HG03025 (cell line): ENCODE measurements at regions not wholly inside any gene's neighbourhood (a gene's known extent, or its start where the extent isn't known, plus 50 kb on each side); places are given as distances from the start of the nearest gene placed in this dataset.
A peak's percentile ranks its signal among the peaks of the same experiment; 100 is the strongest.

ENCODE experiments used
- ATAC-seq: cut with Tn5 transposase; IDR thresholded peaks from one replicate; pipeline ENCODE4 v1.9.1; 2021; ENCODE audit warnings: mild to moderate bottlenecking, moderate library complexity; ENCODE audit not compliant: unreplicated experiment, low FRiP score

DNA sequence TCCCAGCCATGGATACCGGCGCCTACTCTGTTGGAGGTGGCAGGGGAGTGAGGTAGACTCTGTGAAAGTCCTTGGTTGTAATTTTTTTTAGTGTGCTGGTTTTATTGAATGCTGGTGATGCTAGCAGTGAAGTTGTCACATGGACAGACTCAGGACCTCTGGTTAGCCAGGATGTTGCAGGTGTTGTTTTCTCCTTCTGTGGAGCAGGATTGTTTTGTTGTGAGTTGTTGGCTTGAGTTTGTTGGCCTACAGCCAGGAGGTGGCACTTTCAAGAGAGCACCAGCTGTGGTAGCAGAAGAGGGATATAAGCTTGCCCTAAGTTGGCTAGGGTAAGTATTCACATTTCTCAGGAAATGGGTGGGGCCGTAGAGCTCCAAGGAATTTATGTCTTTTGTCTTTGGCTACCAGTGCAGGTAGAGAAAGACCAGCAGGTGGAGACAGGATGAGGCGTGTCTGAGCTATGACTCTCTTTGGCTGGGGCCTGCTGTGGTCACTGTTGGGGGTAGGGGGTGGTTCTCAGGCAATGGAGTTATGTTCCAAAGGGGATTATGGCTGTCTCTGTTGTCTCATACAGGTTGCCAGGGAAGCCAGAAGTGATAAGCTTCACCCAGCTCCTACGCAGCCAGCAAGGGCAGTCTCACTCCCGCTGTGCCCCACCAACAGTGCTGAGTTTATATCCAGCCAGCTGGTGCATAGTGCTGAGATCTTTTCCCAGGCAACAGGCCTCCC is 248.7 kb downstream of the TAF11L14 start:
- ATAC-seq: no peak

DNA sequence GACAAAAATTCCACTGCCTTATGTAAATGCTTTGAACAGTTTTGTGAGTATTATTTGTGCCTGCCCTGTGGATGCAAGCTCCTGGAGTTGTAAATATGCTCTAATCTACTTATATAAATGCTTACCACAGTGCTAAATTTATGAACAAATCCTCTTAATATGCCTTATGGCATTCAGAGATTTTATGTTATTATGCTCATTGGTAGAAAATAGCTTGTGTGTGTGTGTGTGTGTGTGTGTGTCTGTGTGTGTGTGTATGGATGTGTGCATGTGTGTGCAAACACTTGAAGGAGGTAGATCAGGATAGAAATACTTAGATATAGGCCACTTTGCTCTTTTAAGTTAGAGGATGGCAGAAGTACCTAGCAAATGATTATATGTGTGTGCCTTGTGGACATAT is 253.9 kb downstream of the TAF11L14 start:
- no peak for ATAC-seq

DNA sequence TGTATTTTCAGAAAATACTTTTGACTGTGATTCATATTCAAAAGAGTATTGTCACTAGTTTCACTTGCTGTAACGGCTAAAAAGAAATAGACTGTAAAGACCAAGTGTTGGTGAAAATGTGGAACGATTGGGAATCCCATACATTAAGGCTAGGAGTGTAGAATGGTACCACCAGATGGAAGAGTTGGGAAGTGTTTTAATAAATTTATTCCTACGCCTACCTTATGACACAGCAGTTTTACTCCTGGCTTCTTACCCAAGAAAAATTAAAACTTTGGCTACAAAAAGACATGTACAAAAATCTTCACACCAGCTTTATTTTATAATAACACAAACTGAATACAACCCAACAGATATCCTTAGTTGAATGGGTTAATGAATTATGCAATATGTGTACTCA is 256.2 kb downstream of the TAF11L14 start:
- ATAC-seq: no peak

DNA sequence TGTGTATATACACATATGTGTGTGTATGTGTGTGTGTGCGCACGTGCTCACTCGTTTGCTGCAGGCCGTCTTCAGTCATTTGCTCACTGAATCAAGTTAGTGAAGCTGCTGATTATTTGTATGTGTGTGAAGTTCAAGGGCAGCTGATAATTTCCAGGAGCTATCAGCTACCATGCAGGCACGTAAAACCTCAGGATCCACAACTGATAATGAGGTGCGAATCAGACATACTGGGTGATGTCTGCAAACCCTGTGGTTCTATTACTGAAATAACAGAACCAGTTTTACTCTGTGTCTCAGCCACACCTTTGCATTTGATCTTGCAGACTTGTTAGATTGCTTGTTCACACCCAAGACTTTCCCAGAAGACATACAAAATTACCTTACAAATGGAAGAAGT is 257.6 kb downstream of the TAF11L14 start:
- no peak for ATAC-seq

DNA sequence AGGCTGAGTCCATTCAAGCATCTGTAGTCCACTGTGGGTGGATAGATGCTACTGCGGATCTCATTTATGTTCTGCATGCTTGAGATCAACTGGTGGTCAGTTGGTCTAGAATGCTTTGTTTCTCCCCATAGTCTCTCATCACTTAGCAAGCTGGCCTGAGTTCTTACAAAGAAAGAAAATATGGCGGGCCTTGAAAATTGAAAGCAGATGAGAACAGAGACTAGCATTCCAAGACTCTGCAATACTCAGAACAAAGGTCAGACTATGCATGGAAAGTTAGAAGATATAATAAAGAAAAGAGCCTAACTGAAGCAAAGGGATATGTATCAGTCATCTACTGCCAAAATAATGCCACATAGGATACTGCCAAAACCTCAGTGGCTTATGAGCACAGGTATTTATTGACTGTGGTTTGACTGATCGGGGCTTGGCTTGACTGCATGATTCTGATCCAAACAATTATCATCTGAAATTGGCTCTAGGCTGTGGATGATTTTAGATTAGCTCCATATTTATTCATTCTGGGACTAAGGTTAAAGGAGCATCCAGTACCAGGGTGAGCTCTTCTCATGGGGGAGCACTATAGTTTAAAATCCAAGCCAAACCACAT is 258.9 kb downstream of the TAF11L14 start:
- no peak for ATAC-seq

DNA sequence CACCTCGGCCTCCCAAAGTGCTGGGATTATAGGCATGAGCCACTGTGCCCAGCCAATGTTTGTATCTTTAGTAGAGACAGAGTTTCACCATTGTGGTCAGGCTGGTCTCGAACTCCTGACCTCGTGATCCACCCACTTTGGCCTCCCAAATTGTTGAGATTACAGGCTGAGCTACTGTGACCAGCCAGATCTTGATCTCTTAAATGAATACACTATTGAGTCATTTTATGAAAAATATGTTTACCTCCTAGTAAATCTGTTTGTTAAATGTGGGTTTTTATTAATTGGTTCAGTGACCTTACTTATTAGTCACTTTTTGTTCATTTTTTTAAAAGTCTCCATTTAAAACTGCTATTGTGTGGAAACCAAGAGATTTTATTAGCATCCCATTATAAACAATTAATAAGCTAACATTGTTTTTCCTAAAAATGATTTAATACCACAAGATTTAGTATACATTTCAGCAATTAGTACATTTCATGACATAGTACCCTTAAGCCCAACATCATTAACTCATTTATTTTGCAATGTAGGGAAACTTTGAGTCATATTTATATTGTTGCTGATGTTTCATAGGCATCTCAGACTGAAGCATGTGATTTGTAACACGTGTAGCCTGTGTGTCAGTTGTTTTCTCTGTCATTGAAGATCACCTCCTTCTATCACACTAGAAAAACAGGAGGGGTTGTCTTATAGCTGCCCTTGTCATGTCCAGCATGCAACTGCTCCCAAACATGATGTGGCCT is 261.2 kb downstream of the TAF11L14 start:
- ATAC-seq: no peak

DNA sequence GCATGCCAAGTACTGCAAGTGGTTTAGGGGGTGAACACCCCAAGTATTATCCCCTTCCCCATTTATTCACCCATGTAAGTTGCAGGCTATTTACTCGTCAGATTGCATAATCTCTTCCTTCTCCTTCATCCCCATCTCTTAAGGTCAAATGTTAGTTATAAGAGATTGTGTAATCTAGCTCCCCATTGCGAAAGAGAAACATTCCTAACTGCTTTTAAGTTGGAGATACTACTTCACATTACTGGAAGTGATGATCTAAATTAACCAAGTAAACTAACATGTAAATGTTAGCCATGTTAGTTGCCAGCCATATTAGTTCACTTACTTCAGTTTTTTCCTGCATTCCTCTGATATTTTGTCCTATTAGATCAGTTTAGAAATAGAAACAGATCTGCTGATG is 262.3 kb downstream of the TAF11L14 start:
- ATAC-seq: no peak

DNA sequence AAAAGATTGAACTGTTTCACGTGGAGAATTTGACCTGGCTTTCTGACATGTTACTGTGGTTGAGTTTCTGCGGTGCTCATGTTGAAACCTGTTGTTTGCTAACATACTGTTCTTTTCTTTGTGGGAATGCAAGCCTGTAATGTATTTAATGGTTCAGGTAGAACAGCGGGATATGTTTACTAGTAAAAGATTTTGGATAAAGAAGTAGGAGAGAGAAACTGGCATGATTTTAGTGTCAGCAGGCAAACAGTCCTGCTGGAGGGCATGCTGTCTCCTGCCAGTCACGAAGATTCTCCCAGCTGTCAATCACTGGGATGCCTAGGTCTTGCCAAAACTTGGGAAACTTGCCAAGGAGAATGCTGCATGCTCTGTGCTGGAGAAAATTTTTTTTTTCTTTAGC is 263.5 kb downstream of the TAF11L14 start:
- no peak for ATAC-seq

DNA sequence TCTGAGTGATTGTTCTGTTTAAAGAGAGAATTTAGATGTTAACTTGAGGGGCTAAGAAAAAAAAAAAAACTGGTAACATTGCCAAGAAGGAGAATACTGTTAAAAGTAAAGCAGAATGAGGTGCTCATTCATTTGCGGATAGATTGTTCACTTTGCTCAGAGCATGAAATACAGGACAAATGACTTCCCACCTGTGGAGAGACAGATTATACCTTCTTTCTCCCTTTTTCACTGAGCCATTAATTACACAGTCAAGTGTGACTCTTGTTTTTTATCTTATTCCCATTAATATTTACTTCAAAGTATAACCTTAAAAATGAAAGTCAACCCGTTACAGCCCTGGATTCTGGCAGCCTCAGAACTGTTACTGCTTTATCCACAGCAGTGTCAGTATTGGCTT is 264.5 kb downstream of the TAF11L14 start:
- ATAC-seq: no peak

DNA sequence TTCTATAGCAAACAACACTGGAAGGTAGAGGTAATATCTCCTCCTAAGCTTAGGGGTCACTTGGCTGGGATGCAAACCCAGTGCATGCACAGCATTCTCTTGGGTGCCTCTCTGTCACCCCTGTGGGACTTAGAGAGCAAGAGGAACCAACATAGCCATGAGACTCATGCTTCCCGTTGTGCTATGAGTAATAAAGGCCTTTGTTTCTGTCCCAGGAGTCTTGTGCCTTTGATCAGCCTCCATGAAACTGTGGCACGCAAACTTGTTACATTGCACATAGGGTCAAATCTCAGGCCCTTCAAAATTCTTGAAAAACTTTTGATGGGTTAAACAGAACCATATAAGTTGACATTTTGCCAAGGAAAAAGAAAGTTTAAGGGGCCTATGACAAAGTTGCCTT is 272.8 kb downstream of the TAF11L14 start:
- ATAC-seq: no peak

DNA sequence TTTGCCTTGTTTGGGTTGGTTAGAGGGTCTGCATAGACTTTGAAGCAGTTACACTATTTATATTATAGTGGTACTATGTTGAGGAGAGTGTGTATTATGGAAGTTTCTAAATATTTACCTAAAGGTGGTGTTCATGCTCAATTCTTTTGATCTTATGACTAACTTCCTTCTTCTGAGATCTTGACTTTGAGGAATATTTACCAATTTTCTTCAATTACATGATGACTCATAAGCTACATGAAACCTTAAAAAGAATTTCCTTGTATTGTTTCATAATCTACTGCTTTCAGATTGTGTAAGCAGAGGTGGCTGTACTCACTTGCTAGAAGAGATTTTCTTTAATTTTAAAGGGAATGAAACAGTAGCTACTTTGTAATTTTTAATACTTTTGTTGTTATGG is 276.1 kb downstream of the TAF11L14 start:
- ATAC-seq: no peak

DNA sequence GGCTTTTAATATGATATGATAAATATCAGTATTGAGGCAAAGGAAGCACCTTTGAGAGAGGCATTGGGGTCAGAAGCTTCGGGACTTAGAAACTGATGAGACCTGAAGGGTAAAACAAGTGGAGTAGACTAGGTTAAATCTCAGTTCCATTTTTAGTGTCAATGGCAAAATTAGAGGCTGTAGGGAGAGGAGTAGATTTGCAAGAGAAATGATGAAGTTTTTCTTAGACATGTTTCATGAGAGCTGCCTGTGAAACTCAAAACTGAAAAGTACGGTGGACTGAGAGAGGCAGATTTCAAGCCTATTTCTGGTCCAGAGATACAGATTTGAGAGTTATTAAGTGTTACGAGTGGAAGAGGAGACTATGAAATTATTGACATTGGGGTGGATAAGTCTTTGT is 278.5 kb downstream of the TAF11L14 start:
- peak; percentile 59 for ATAC-seq

DNA sequence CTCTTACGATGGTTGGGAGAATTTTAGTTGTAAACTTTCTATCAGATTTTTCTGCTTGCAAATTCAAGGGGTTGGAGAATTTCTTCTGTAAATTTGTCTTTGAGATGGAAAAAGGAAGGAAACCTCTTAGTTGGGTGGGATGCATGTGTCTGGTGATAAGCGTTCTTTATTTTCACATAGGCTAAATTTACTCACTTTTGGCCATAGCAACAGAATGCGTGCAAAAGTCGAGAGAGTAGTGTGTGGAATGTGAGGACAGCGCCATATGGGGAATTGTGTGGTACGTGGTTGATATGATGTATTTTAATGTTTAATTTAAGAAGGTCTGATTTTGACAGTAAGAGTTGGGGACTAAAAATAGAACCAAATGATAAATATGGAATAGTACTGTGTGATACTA is 282.2 kb downstream of the TAF11L14 start:
- ATAC-seq: no peak

DNA sequence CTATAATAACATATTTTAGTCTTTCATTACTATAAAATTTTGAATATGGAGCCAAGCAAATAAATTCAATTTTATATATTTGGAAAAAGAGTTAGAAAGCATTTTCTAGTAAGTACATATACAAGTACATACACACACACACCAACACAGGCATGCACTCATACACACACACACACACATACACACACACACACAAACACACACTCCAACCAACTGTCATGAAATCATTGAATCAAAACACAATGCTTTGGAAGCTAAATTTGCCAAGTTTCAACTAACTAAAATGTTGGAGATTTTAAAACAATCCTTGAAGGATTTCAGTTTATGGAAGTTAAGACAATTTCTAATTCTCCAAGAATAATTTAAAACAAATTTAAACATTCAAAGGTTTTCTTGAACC is 283.2 kb downstream of the TAF11L14 start:
- ATAC-seq: no peak

DNA sequence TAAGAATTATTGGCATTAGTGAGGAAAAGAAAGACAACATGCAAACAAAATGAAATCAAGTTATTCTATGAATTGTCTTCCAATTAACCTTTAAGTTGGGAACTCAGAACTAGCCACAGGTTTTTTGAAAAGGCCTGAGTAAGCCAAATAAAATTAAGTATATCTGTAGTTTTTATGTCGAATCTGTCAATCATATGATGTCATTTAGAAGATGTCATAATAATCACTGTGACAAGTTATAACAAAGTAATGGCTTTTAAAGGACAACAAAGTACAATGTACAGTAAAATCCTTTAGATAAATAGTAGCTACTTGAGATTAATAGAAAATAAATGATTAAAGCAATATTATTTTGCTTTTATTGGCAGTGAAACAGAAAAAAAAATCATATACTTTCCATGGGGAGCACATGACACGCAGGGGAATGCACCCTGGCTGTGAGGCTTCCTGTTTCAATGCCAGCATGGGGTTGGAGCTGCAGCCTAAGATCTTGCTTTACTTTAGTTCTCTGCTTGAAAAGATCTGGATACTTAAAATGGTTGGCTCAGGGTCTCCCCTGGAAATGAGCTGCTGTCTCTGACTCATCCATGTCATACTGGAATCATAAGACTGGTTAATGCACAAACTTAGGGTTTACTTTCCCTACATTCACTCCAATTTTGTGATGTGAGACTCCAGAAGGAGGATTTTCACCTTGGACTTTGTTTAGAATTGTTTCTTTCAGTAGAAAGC is 284.3 kb downstream of the TAF11L14 start:
- no peak for ATAC-seq

DNA sequence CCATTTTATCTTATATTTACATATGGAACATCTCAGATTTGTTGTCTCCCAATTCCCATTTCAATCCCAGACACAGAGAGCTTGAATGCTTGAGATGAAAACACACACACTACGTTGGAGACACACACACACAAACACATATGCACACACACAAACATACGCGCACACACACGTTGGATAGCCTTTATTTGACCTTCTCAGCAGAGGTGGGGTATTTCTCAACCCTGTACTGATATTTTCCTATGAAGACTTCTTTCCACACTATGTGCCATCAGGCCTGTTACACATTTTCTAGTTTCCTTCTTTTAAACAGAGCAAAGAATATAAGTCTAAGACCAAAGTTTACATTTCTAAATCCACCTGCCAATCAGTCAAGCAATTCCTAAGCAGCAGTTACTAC is 291.0 kb downstream of the TAF11L14 start:
- no peak for ATAC-seq

DNA sequence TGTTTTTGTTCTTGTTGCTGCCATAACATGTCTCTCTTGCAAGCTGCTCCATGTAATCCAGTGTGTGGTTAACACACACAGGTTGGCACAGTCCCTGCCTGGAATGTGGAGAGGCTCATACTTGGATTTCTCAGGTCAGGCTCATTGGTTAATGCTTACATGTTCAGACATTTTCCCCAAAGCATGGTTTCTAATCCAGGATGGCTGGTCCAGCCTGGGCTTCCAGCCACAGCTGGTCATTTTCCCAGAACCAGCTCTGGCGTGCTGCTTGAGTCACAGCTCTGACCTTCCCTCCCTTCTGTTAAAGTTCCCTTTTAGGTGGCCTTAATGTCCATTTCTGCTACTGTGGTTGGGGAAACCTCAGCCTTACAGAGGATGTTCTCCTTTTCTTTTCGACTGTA is 294.3 kb downstream of the TAF11L14 start:
- ATAC-seq: no peak

DNA sequence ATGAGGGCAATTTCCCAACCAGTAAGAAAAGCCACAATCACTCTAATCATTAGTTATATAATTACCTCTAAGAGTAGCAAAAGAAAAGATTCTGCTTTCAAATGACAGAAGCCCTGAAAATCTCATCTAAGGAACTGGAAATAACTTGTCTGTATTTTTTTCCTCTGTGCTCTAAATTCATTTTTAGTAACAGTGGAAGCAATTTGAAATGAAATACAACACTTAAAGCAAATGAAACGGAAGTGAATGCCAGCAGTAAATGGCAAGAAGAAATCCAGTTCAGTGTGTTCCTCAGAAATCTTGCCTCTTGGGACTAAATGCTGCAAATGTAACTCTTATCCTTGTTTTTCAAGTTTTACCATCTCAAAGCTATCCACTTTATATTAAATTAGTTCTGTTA is 294.9 kb downstream of the TAF11L14 start:
- ATAC-seq: no peak

DNA sequence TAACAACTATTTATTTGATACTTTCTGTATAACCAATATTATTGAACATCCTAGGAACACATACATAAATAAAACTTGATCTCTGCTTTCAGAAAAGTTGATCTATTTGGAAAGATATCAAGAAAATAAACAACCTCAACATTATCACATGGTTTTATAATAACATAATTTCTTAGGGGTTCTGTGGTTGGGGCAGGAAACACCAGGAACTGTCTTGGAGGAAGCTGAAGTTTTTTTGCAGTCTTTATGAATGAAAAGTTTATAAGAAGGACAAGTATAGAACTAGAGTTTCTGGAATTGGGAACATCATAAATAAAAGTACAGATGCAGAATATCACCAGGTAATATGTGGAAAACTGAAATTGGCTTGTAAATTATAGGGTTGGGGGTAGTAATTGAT is 296.1 kb downstream of the TAF11L14 start:
- ATAC-seq: no peak

DNA sequence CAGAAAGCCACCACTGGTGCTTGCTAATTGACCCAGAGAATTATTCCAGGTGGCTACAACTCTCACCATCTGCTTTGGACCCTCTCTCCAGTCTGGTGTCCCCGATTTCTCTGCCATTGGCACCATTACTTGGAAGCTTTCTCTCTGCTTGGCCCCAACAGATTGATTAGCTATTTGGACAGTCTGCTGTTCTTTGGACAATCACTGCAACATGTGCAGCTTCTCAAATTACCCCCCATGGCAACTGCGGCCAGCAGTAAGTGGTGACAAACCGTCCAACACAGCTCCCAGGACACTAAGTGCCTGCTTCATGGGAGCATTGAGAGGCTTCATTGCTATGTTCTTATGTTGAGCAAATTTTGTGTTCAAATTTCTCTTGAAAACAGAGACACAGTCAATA is 309.8 kb downstream of the TAF11L14 start:
- ATAC-seq: no peak

DNA sequence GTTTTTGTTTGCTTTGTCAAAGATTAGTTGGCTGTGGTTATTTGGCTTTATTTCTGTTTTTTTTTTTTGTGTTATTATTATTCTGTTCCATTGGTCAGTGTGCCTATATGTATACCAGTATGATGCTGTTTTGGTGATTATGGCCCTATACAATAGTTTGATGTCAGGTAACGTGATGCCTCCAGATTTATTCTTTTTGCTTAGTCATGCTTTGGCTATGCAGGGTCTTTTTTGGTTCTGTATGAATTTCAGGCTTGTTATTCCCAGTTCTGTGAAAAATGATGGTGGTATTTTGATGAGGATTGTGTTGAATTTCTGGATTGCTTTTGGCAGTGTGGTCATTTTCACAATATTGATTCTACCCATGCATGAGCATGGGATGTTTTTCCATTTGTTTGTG is 312.8 kb downstream of the TAF11L14 start:
- ATAC-seq: no peak
